ENCODE measurements at regions not wholly inside any gene's neighbourhood (a gene's known extent, or its start where the extent isn't known, plus 50 kb on each side); places are given as distances from the start of the nearest gene placed in this dataset.
A peak's percentile ranks its signal among the peaks of the same experiment; 100 is the strongest.

- no peak for DNase-seq (ENCODE audit: low spot score)
- TF ChIP-seq CTCF (IDR thresholded peaks at IDR 0.05; ENCODE audit: extremely low read depth, insufficient read depth, missing control alignments) = peak; percentile 20
- in situ Hi-C loops (cut with MboI; ENCODE audit: low pct_unique_long_range_greater_than_20kb, low sequenced_read_pairs, unreplicated experiment) = no loop called here
These were observed 198.0 kb upstream of the MKI67 start for GRCh38 chr10:128324058-128324827.

- DNase-seq (ENCODE audit: low spot score) = no peak
- in situ Hi-C loops (cut with MboI; ENCODE audit: low pct_unique_long_range_greater_than_20kb, low sequenced_read_pairs, unreplicated experiment) = no loop called here
- no peak for TF ChIP-seq CTCF (IDR thresholded peaks at IDR 0.05; ENCODE audit: extremely low read depth, insufficient read depth, missing control alignments)
These were observed 199.6 kb upstream of the MKI67 start for GRCh38 chr10:128325788-128326187.

- in situ Hi-C loops (cut with MboI; ENCODE audit: low pct_unique_long_range_greater_than_20kb, low sequenced_read_pairs, unreplicated experiment) = no loop called here
- no peak for TF ChIP-seq CTCF (IDR thresholded peaks at IDR 0.05; ENCODE audit: extremely low read depth, insufficient read depth, missing control alignments)
These were observed 200.0 kb upstream of the MKI67 start for GRCh38 chr10:128326251-128326650.

GRCh38 chr10:128326851-128327250, 200.6 kb upstream of the MKI67 start:
- in situ Hi-C loops (cut with MboI; ENCODE audit: low pct_unique_long_range_greater_than_20kb, low sequenced_read_pairs, unreplicated experiment) = no loop called here
- no peak for TF ChIP-seq CTCF (IDR thresholded peaks at IDR 0.05; ENCODE audit: extremely low read depth, insufficient read depth, missing control alignments)
- DNase-seq (ENCODE audit: low spot score) = no peak

More at GRCh38 chr10:128326251-128326650, 200.0 kb upstream of the MKI67 start:
- DNase-seq (ENCODE audit: low spot score) = no peak

GRCh38 chr10:128336401-128336800, 210.2 kb upstream of the MKI67 start:
- no peak for DNase-seq (ENCODE audit: low spot score)
- no peak for TF ChIP-seq CTCF (IDR thresholded peaks at IDR 0.05; ENCODE audit: extremely low read depth, insufficient read depth, missing control alignments)
- in situ Hi-C loops (cut with MboI; ENCODE audit: low pct_unique_long_range_greater_than_20kb, low sequenced_read_pairs, unreplicated experiment) = no loop called here

GRCh38 chr10:128337860-128338378, 211.7 kb upstream of the MKI67 start:
- DNase-seq (ENCODE audit: low spot score) = no peak
- TF ChIP-seq CTCF (IDR thresholded peaks at IDR 0.05; ENCODE audit: extremely low read depth, insufficient read depth, missing control alignments) = no peak
- in situ Hi-C loops (cut with MboI; ENCODE audit: low pct_unique_long_range_greater_than_20kb, low sequenced_read_pairs, unreplicated experiment) = no loop called here
